HepG2 (cell line): ENCODE measurements at regions not wholly inside any gene's neighbourhood (a gene's known extent, or its start where the extent isn't known, plus 50 kb on each side); places are given as distances from the start of the nearest gene placed in this dataset.

Experiments
- ATAC-seq: fragments of 200-7000 bp; cut with Tn5 transposase; 3 replicates; pipeline ENCODE4 v1.9.1; 2020; ENCODE audit warnings: mild to moderate bottlenecking, moderate library complexity
- BruUV-seq: library from RNA; stranded (reverse); fragments of 400-500 nt; replicated peaks from 2 replicates; lab custom pipeline; 2021; lab: Mats Ljungman, UMichigan
- CTCF ChIA-PET: fragments of 300-600 bp; formaldehyde crosslinking; extraction: SDS; loops from one replicate; lab custom pipeline; 2021; ENCODE audit warnings: low total read pairs, inconsistent platforms, low intra/inter-chr PET ratio; lab: Yijun Ruan, JAX
- POLR2A ChIA-PET: fragments of 350-600 bp; sonication (Branson Sonifier 250); formaldehyde crosslinking; loops from one replicate; lab custom pipeline; 2020; ENCODE audit warnings: antibody characterized with exemption, inconsistent platforms; lab: Yijun Ruan, JAX
- DNase-seq: peaks from one replicate; pipeline ENCODE4 v3.0.0-alpha.2; 2015; ENCODE audit warnings: low spot score
- FAIRE-seq: peaks from 3 replicates; lab custom pipeline; 2011; peaks lifted over from hg19 to GRCh38; lab: Jason Lieb, UNC
- H2AFZ ChIP-seq: one replicate; pipeline ENCODE4 v1.6.1; 2011; ENCODE audit warnings: low read length, inconsistent platforms
- H3K27ac ChIP-seq: fragments of 300-600 bp; 3 replicates; pipeline ENCODE4 v1.8.0; 2011; ENCODE audit warnings: mixed run types, mild to moderate bottlenecking, mixed read lengths, low read length, inconsistent platforms; ENCODE audit not compliant: insufficient read depth; ENCODE audit errors: extremely low read length
- H3K27me3 ChIP-seq, 2 experiments: fragments of 200-600 bp in 1 of 2; 2 replicates in 1 of 2; 3 replicates in 1 of 2; pipeline versions ENCODE4 v1.6.0 to v1.8.0; 2011; ENCODE audit warnings: low read length in 2 of 2, mild to moderate bottlenecking in 2 of 2, moderate library complexity in 2 of 2, inconsistent platforms in 1 of 2; ENCODE audit not compliant: insufficient read depth in 2 of 2, control insufficient read depth in 1 of 2
- H3K36me3 ChIP-seq, 2 experiments: fragments of 200-600 bp in 1 of 2; replicated peaks in 1 of 2; 2 replicates in 1 of 2; 3 replicates in 1 of 2; pipeline versions ENCODE4 v1.5.1 to v1.8.0; 2011; ENCODE audit warnings: low read length in 2 of 2, inconsistent platforms in 1 of 2; ENCODE audit not compliant: insufficient read depth in 2 of 2, control insufficient read depth in 1 of 2
- H3K4me1 ChIP-seq: 2 replicates; pipeline ENCODE4 v1.5.1; 2012; ENCODE audit warnings: low read length, inconsistent platforms; ENCODE audit not compliant: insufficient read depth
- H3K4me2 ChIP-seq: 2 replicates; pipeline ENCODE4 v1.6.0; 2011; ENCODE audit warnings: low read depth, low read length, inconsistent platforms
- H3K4me3 ChIP-seq, 3 experiments: fragments of 200-600 bp in 1 of 3; sonication (generic), shearing (Covaris generic) in 1 of 3; replicated peaks in 1 of 3; 2 replicates each; pipeline ENCODE4 v1.5.1; 2011 to 2016; ENCODE audit warnings: low read length in 3 of 3, inconsistent platforms in 2 of 3, low read depth in 2 of 3, mild to moderate bottlenecking in 2 of 3, control low read depth in 1 of 3, mixed read lengths in 1 of 3; ENCODE audit not compliant: insufficient read depth in 1 of 3
- H3K79me2 ChIP-seq: one replicate; pipeline ENCODE4 v1.6.1; 2011; ENCODE audit warnings: low read length, inconsistent platforms; ENCODE audit not compliant: insufficient read depth
- H3K9ac ChIP-seq: 2 replicates; pipeline ENCODE4 v1.6.0; 2011; ENCODE audit warnings: mild to moderate bottlenecking, low read depth, low read length, inconsistent platforms; ENCODE audit not compliant: insufficient read depth
- H3K9me3 ChIP-seq: 2 replicates; pipeline ENCODE4 v1.5.1; 2012; ENCODE audit warnings: mild to moderate bottlenecking, low read length
- H4K20me1 ChIP-seq: 2 replicates; pipeline ENCODE4 v1.6.0; 2011; ENCODE audit warnings: inconsistent platforms, mild to moderate bottlenecking, low read length, moderate library complexity; ENCODE audit not compliant: insufficient read depth
- IKZF1 ChIP-seq: fragments of 450-650 bp; IDR thresholded peaks from 2 replicates; pipeline ENCODE4 v1.7.1; 2016
- MED1 ChIP-seq: sonication (generic); formaldehyde crosslinking; IDR thresholded peaks from 2 replicates; pipeline ENCODE4 v1.4.0; 2020; ENCODE audit warnings: missing genetic modification reagents
- NCOA1 ChIP-seq: sonication (generic); formaldehyde crosslinking; IDR thresholded peaks from 2 replicates; pipeline ENCODE4 v1.9.0; 2021; ENCODE audit warnings: missing genetic modification reagents
- PTBP1 ChIP-seq: fragments of 200-400 bp; formaldehyde crosslinking; IDR thresholded peaks from 2 replicates; pipeline ENCODE4 v1.6.1; 2018; ENCODE audit warnings: low read length, low read depth; ENCODE audit not compliant: poor library complexity, severe bottlenecking
- ZMAT3 ChIP-seq: sonication (generic); formaldehyde crosslinking; conservative IDR thresholded peaks from 2 replicates; pipeline ENCODE4 v1.7.0; 2021; ENCODE audit warnings: missing genetic modification reagents
- ZNF24 ChIP-seq: fragments of 450-650 bp; IDR thresholded peaks from 2 replicates; pipeline ENCODE4 v1.6.1; 2017; ENCODE audit warnings: antibody characterized with exemption, mild to moderate bottlenecking
- ZNF292 ChIP-seq: sonication (generic); formaldehyde crosslinking; IDR thresholded peaks from 2 replicates; pipeline ENCODE4 v1.8.1; 2022; ENCODE audit warnings: mild to moderate bottlenecking, low read depth, missing genetic modification reagents, borderline replicate concordance
- WGBS: methylation state at CpG from one replicate; pipeline ENCODE4 v1.1.6; 2017; ENCODE audit warnings: low lambda C conversion rate; 5-methylcytosine and 5-hydroxymethylcytosine counted together
- in situ Hi-C: cut with HindIII; loops from 2 replicates; pipeline ENCODE4 v1.10.0; 2017; ENCODE audit warnings: low pct_unique_long_range_greater_than_20kb; ENCODE audit not compliant: extremely low pct_ligation_motif_present
- intact Hi-C: fragments of 100-400 bp; cut with micrococcal nuclease; formaldehyde crosslinking; loops from one replicate; pipeline ENCODE4 v1.10.0; 2022; ENCODE audit not compliant: unreplicated experiment
- TF ChIP-seq, protein P1 (sequence below): sonication (generic); formaldehyde crosslinking; IDR thresholded peaks from 2 replicates; pipeline ENCODE4 v1.4.0; 2020; ENCODE audit warnings: mild to moderate bottlenecking, missing genetic modification reagents
- TF ChIP-seq, protein P2 (sequence below): sonication (generic); formaldehyde crosslinking; IDR thresholded peaks from 2 replicates; pipeline ENCODE4 v1.4.0; 2020; ENCODE audit warnings: mild to moderate bottlenecking, missing genetic modification reagents
- TF ChIP-seq, protein P3 (sequence below): IDR thresholded peaks from 2 replicates; pipeline ENCODE4 v1.6.1; 2018; ENCODE audit warnings: missing genetic modification reagents
- TF ChIP-seq, protein P4 (sequence below): sonication (generic); IDR thresholded peaks from 2 replicates; pipeline ENCODE4 v1.6.1; 2016; ENCODE audit warnings: low read depth, borderline replicate concordance

DNA sequence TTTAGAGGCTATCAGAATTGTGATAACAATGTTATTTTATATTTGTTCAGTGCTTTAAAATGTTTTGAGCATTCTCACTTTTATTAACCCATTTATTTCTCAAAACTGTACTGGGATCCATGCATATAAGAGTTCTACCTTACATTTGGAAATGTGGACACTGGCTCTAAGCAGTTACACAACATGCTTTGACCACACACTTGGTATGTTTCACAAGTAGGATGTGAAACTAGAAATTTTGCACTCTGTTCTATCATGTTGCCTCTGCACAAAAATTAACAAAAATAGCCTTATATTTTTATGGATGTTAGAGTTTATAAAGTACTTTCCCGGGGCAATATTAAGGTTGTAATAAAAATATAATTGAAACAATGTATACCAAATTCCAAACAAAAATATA is 126.9 kb upstream of the CHORDC1 start:
- no peak for ATAC-seq
- Histone ChIP-seq H4K20me1 (no peaks in the 10 kb centered on the region), H3K4me1 (no peaks in the 10 kb centered on the region), H3K79me2 (no peaks in the 10 kb centered on the region), H3K4me2 (no peak overlapping the region)
- no peak for DNase-seq
- in situ Hi-C loops: no loop called here
- POLR2A ChIA-PET: no interaction called here
- CTCF ChIA-PET: no interaction called here
- TF ChIP-seq NCOA1 (CRISPR knock-in tag): no peak
- TF ChIP-seq ZNF292 (CRISPR knock-in tag): no peak
- no peak for TF ChIP-seq ZNF24
- no peak for TF ChIP-seq IKZF1
- no peak for TF ChIP-seq ZMAT3 (CRISPR knock-in tag)
- TF ChIP-seq, protein P1, sequence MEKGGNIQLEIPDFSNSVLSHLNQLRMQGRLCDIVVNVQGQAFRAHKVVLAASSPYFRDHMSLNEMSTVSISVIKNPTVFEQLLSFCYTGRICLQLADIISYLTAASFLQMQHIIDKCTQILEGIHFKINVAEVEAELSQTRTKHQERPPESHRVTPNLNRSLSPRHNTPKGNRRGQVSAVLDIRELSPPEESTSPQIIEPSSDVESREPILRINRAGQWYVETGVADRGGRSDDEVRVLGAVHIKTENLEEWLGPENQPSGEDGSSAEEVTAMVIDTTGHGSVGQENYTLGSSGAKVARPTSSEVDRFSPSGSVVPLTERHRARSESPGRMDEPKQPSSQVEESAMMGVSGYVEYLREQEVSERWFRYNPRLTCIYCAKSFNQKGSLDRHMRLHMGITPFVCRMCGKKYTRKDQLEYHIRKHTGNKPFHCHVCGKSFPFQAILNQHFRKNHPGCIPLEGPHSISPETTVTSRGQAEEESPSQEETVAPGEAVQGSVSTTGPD (CRISPR knock-in tag): no peak
- TF ChIP-seq, protein P2, sequence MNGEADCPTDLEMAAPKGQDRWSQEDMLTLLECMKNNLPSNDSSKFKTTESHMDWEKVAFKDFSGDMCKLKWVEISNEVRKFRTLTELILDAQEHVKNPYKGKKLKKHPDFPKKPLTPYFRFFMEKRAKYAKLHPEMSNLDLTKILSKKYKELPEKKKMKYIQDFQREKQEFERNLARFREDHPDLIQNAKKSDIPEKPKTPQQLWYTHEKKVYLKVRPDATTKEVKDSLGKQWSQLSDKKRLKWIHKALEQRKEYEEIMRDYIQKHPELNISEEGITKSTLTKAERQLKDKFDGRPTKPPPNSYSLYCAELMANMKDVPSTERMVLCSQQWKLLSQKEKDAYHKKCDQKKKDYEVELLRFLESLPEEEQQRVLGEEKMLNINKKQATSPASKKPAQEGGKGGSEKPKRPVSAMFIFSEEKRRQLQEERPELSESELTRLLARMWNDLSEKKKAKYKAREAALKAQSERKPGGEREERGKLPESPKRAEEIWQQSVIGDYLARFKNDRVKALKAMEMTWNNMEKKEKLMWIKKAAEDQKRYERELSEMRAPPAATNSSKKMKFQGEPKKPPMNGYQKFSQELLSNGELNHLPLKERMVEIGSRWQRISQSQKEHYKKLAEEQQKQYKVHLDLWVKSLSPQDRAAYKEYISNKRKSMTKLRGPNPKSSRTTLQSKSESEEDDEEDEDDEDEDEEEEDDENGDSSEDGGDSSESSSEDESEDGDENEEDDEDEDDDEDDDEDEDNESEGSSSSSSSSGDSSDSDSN (CRISPR knock-in tag): no peak
- TF ChIP-seq, protein P3, sequence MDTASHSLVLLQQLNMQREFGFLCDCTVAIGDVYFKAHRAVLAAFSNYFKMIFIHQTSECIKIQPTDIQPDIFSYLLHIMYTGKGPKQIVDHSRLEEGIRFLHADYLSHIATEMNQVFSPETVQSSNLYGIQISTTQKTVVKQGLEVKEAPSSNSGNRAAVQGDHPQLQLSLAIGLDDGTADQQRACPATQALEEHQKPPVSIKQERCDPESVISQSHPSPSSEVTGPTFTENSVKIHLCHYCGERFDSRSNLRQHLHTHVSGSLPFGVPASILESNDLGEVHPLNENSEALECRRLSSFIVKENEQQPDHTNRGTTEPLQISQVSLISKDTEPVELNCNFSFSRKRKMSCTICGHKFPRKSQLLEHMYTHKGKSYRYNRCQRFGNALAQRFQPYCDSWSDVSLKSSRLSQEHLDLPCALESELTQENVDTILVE (CRISPR knock-in tag): no peak
- TF ChIP-seq, protein P4, sequence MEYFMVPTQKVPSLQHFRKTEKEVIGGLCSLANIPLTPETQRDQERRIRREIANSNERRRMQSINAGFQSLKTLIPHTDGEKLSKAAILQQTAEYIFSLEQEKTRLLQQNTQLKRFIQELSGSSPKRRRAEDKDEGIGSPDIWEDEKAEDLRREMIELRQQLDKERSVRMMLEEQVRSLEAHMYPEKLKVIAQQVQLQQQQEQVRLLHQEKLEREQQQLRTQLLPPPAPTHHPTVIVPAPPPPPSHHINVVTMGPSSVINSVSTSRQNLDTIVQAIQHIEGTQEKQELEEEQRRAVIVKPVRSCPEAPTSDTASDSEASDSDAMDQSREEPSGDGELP: no peak
- no peak for TF ChIP-seq MED1
- TF ChIP-seq PTBP1: no peak
- TF ChIP-seq, all 625 proteins: peak for 0
- intact Hi-C loops: no loop called here
- no peaks in the 10 kb centered on the region for H3K9me3 ChIP-seq
- no peak overlapping the region for H3K9ac ChIP-seq
- H3K27me3 ChIP-seq: no peaks in the 10 kb centered on the region
- no TSS peak for BruUV-seq
- H3K27ac ChIP-seq: no peak overlapping the region
- H2AFZ ChIP-seq: no peak overlapping the region
- no peak overlapping the region for H3K4me3 ChIP-seq
- WGBS: 25% methylated on average over 1 of the region's 1 CpG
- no peak for FAIRE-seq
- H3K36me3 ChIP-seq: no peaks in the 10 kb centered on the region
